ENCODE measurements at regions not wholly inside any gene's neighbourhood (a gene's known extent, or its start where the extent isn't known, plus 50 kb on each side); places are given as distances from the start of the nearest gene placed in this dataset.
A peak's percentile ranks its signal among the peaks of the same experiment; 100 is the strongest.
"Not testable (repeated sequence)": the region's sequence is repeated elsewhere in the genome, so short reads cannot be mapped to it uniquely, and the experiment has no call there.

GRCh38 chr1:199918196-199918769, 109.2 kb upstream of the NR5A2 start:
- no peaks in the 10 kb centered on the region for H3K4me1 ChIP-seq (ENCODE audit: control insufficient read depth in 3 of 3, insufficient read depth in 2 of 3, low read depth in 1 of 3, low read length in 2 of 3)
- no peaks in the 10 kb centered on the region for H3K27me3 ChIP-seq (ENCODE audit: control insufficient read depth in 3 of 3, insufficient read depth in 3 of 3, low read length in 3 of 3)
- DNase-seq (no peak), FAIRE-seq (no peak)
- no peaks in the 10 kb centered on the region for H3K36me3 ChIP-seq (ENCODE audit: control insufficient read depth in 3 of 3, insufficient read depth in 2 of 3, low read depth in 1 of 3, low read length in 3 of 3)
- 17 to 32% (median 29%) methylated on average over 2 of the region's 2 CpGs for WGBS, 3 donors
- H3K4me3 ChIP-seq (ENCODE audit: low read depth in 1 of 3, low read length in 3 of 3), result no peak overlapping the region
- H3K27ac ChIP-seq (ENCODE audit: low read depth in 1 of 3, low read length in 2 of 3), result no peak overlapping the region
- no peaks in the 10 kb centered on the region for H3K9me3 ChIP-seq (ENCODE audit: control insufficient read depth in 2 of 2, insufficient read depth in 1 of 2, low read depth in 1 of 2, low read length in 1 of 2)

DNA sequence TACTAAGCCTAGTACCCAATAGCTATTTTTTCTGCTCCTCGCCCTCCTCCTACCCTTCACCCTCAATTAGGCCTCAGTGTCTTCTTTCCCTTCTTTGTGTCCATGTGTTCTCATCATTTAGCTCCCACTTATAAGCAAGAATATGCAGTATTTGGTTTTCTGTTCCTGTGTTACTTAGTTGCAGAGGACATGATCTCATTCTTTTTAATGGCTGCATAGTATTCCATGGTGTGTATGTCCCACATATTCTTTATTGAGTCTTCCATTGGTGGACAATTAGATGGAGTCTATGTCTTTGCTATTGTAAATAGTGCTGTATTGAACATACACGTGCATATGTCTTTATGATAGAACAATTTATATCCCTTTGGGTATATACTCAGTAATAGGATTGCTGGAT, 106.9 kb upstream of the NR5A2 start:
- Histone ChIP-seq H3K9me3 (ENCODE audit: control insufficient read depth in 2 of 2, insufficient read depth in 1 of 2, low read depth in 1 of 2, low read length in 1 of 2) (no peaks in the 10 kb centered on the region), H3K27ac (ENCODE audit: low read depth in 1 of 3, low read length in 2 of 3) (no peak overlapping the region), H3K4me1 (ENCODE audit: control insufficient read depth in 3 of 3, insufficient read depth in 2 of 3, low read depth in 1 of 3, low read length in 2 of 3) (no peaks in the 10 kb centered on the region), H3K4me3 (ENCODE audit: low read depth in 1 of 3, low read length in 3 of 3) (no peak overlapping the region), H3K36me3 (ENCODE audit: control insufficient read depth in 3 of 3, insufficient read depth in 2 of 3, low read depth in 1 of 3, low read length in 3 of 3) (no peaks in the 10 kb centered on the region), H3K27me3 (ENCODE audit: control insufficient read depth in 3 of 3, insufficient read depth in 3 of 3, low read length in 3 of 3) (no peaks in the 10 kb centered on the region)
- DNase-seq (no peak), FAIRE-seq (no peak)
- WGBS, 3 donors, result 90 to 94% (median 91%) methylated on average over 2 of the region's 2 CpGs

- Histone ChIP-seq H3K36me3 (ENCODE audit: control insufficient read depth in 3 of 3, insufficient read depth in 2 of 3, low read depth in 1 of 3, low read length in 3 of 3) (no peaks in the 10 kb centered on the region), H3K27me3 (ENCODE audit: control insufficient read depth in 3 of 3, insufficient read depth in 3 of 3, low read length in 3 of 3) (no peaks in the 10 kb centered on the region), H3K27ac (ENCODE audit: low read depth in 1 of 3, low read length in 2 of 3) (no peak overlapping the region), H3K9me3 (ENCODE audit: control insufficient read depth in 2 of 2, insufficient read depth in 1 of 2, low read depth in 1 of 2, low read length in 1 of 2) (no peaks in the 10 kb centered on the region), H3K4me1 (ENCODE audit: control insufficient read depth in 3 of 3, insufficient read depth in 2 of 3, low read depth in 1 of 3, low read length in 2 of 3) (no peaks in the 10 kb centered on the region), H3K4me3 (ENCODE audit: low read depth in 1 of 3, low read length in 3 of 3) (no peak overlapping the region)
- DNase-seq (peak in 1 of 2 donors; percentile 7), FAIRE-seq (no peak)
- 46 to 63% (median 60%) methylated on average over 3 of the region's 3 CpGs for WGBS, 3 donors
Measured at GRCh38 chr1:199929556-199929955, 98.0 kb upstream of the NR5A2 start.

DNA sequence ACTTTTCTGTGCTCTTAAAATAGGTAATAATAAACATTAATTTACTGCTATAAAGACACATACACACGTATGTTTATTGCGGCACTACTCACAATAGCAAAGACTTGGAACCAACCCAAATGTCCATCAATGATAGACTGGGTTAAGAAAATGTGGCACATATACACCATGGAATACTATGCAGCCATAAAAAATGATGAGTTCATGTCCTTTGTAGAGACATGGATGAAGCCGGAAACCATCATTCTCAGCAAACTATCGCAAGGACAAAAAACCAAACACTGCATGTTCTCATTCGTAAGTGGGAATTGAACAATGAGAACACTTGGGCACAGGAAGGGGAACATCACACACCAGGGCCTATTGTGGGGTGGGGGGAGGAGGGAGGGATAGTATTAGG, 97.4 kb upstream of the NR5A2 start:
- DNase-seq; FAIRE-seq; H3K4me3 ChIP-seq (ENCODE audit: low read depth in 1 of 3, low read length in 3 of 3); H3K27me3 ChIP-seq (ENCODE audit: control insufficient read depth in 3 of 3, insufficient read depth in 3 of 3, low read length in 3 of 3); H3K4me1 ChIP-seq (ENCODE audit: control insufficient read depth in 3 of 3, insufficient read depth in 2 of 3, low read depth in 1 of 3, low read length in 2 of 3); H3K9me3 ChIP-seq (ENCODE audit: control insufficient read depth in 2 of 2, insufficient read depth in 1 of 2, low read depth in 1 of 2, low read length in 1 of 2); H3K36me3 ChIP-seq (ENCODE audit: control insufficient read depth in 3 of 3, insufficient read depth in 2 of 3, low read depth in 1 of 3, low read length in 3 of 3); H3K27ac ChIP-seq (ENCODE audit: low read depth in 1 of 3, low read length in 2 of 3): not testable (repeated sequence)
- 95 to 96% (median 96%) methylated on average over 5 of the region's 5 CpGs for WGBS, 3 donors

DNA sequence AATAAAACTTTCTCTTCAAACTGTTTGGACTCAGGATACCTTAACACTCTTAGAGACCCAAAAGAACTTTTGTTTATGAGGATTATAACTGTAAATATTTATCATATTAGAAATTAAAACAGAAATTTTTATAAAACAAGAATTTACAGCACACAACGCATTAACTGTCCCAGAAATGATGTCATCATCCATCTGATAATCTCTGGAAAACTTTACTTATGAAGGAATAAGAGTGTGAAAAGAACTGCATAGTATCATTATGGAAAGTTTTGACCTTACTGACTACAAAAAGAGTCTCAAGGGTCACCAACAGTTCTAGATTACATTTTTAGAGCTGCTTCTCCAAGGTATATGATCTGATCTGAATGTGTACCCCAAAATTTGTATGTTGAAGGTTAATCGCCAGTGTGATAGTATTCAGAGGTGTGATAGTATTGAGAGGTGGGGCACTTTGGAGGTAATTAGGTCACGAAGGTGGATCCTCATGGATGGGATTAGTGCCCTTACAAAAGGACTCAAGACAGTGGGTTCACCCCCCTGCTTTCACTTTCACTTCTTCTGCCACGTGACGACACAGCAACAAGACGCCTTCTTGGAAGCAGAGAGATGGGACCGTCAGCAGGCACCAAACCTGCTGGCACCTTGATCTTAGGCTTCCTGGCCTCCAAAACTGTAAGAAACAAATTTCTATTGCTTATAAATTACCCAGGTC, 95.7 kb upstream of the NR5A2 start:
- WGBS, 3 donors, result 49 to 71% (median 64%) methylated on average over 7 of the region's 7 CpGs
- DNase-seq (peak; percentile 10 to 76), FAIRE-seq (no peak)

DNA sequence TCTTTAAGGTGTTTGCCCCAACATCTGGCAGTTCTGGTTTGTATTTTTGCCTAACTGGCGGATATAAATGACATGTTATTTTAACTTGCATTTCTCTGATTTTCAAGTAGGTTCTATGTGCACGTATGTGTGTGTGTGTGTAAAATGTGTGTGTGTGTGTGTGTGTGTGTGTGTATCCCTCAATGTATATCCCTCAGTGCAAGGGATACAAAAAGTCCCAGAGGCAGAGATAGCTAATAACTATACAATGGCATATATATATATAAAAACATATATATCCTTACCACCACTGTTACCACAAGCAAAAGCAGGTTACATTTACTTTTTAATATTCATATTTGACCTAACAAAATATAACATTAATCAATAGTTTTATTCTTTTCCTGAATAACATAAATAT, 95.0 kb upstream of the NR5A2 start:
- FAIRE-seq, result no peak
- Histone ChIP-seq H3K36me3 (ENCODE audit: control insufficient read depth in 3 of 3, insufficient read depth in 2 of 3, low read depth in 1 of 3, low read length in 3 of 3) (no peaks in the 10 kb centered on the region), H3K4me3 (ENCODE audit: low read depth in 1 of 3, low read length in 3 of 3) (peak overlapping the region in 1 of 3 donors; percentile 30)

More for the DNA sequence above, 95.7 kb upstream of the NR5A2 start:
- no peak overlapping the region for H3K27ac ChIP-seq (ENCODE audit: low read depth in 1 of 3, low read length in 2 of 3)
- no peaks in the 10 kb centered on the region for H3K9me3 ChIP-seq (ENCODE audit: control insufficient read depth in 2 of 2, insufficient read depth in 1 of 2, low read depth in 1 of 2, low read length in 1 of 2)
- no peaks in the 10 kb centered on the region for H3K27me3 ChIP-seq (ENCODE audit: control insufficient read depth in 3 of 3, insufficient read depth in 3 of 3, low read length in 3 of 3)
- H3K36me3 ChIP-seq (ENCODE audit: control insufficient read depth in 3 of 3, insufficient read depth in 2 of 3, low read depth in 1 of 3, low read length in 3 of 3), result no peaks in the 10 kb centered on the region
- H3K4me1 ChIP-seq (ENCODE audit: control insufficient read depth in 3 of 3, insufficient read depth in 2 of 3, low read depth in 1 of 3, low read length in 2 of 3), result no peaks in the 10 kb centered on the region
- peak overlapping the region in 1 of 3 donors; percentile 30 for H3K4me3 ChIP-seq (ENCODE audit: low read depth in 1 of 3, low read length in 3 of 3)

DNA sequence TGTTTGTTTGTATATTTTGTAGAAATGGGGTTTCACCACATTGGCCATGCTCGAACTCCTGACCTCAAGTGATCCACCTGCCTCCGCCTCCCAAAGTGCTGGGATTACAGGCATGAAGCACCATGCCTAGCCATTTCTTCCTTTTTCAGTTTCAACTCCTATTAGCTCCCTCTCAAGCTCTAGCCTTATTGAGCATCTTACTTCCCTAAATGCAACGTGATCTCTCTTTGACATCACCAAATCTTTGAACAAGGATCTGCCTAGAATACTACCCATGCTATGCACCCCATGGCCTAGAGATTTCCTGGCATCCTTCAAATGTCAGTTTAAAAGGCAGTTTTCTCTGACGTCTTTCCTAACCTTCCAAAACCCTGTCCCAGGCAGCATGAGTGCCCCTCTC, 91.1 kb upstream of the NR5A2 start:
- Histone ChIP-seq H3K27ac (ENCODE audit: low read depth in 1 of 3, low read length in 2 of 3) (no peak overlapping the region), H3K27me3 (ENCODE audit: control insufficient read depth in 3 of 3, insufficient read depth in 3 of 3, low read length in 3 of 3) (no peaks in the 10 kb centered on the region), H3K36me3 (ENCODE audit: control insufficient read depth in 3 of 3, insufficient read depth in 2 of 3, low read depth in 1 of 3, low read length in 3 of 3) (no peaks in the 10 kb centered on the region), H3K4me3 (ENCODE audit: low read depth in 1 of 3, low read length in 3 of 3) (no peak overlapping the region), H3K9me3 (ENCODE audit: control insufficient read depth in 2 of 2, insufficient read depth in 1 of 2, low read depth in 1 of 2, low read length in 1 of 2) (no peaks in the 10 kb centered on the region), H3K4me1 (ENCODE audit: control insufficient read depth in 3 of 3, insufficient read depth in 2 of 3, low read depth in 1 of 3, low read length in 2 of 3) (no peaks in the 10 kb centered on the region)
- 76 to 91% (median 82%) methylated on average over 4 of the region's 4 CpGs for WGBS, 3 donors
- DNase-seq (no peak), FAIRE-seq (no peak)

More for the DNA sequence above, 95.0 kb upstream of the NR5A2 start:
- Histone ChIP-seq H3K27me3 (ENCODE audit: control insufficient read depth in 3 of 3, insufficient read depth in 3 of 3, low read length in 3 of 3) (no peaks in the 10 kb centered on the region), H3K9me3 (ENCODE audit: control insufficient read depth in 2 of 2, insufficient read depth in 1 of 2, low read depth in 1 of 2, low read length in 1 of 2) (no peaks in the 10 kb centered on the region), H3K4me1 (ENCODE audit: control insufficient read depth in 3 of 3, insufficient read depth in 2 of 3, low read depth in 1 of 3, low read length in 2 of 3) (no peaks in the 10 kb centered on the region), H3K27ac (ENCODE audit: low read depth in 1 of 3, low read length in 2 of 3) (no peak overlapping the region)
- 77 to 86% (median 84%) methylated on average over 2 of the region's 2 CpGs for WGBS, 3 donors
- no peak for DNase-seq

DNA sequence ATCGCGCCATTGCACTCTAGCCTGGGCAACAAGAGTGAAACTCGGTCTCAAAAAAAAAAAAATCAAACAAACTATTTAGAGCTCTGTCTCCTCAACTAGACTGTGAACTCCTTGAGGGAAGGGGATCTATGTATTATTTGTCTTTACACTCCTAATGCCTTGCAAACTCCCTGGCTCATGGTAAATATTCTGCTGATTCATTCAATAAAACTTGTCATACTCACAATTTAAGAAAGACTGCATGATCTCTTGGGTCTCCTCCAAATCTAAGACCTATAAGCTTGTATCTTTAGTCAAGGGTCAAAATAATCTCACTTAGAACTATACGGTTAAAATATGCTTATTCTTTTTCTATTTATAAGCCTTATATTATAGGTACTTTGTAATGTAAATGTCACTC, 90.3 kb upstream of the NR5A2 start:
- no peaks in the 10 kb centered on the region for H3K27me3 ChIP-seq (ENCODE audit: control insufficient read depth in 3 of 3, insufficient read depth in 3 of 3, low read length in 3 of 3)
- H3K4me3 ChIP-seq (ENCODE audit: low read depth in 1 of 3, low read length in 3 of 3), result no peak overlapping the region
- 91 to 96% (median 93%) methylated on average over 4 of the region's 4 CpGs for WGBS, 3 donors
- no peak overlapping the region for H3K27ac ChIP-seq (ENCODE audit: low read depth in 1 of 3, low read length in 2 of 3)
- no peaks in the 10 kb centered on the region for H3K36me3 ChIP-seq (ENCODE audit: control insufficient read depth in 3 of 3, insufficient read depth in 2 of 3, low read depth in 1 of 3, low read length in 3 of 3)
- no peaks in the 10 kb centered on the region for H3K9me3 ChIP-seq (ENCODE audit: control insufficient read depth in 2 of 2, insufficient read depth in 1 of 2, low read depth in 1 of 2, low read length in 1 of 2)
- no peaks in the 10 kb centered on the region for H3K4me1 ChIP-seq (ENCODE audit: control insufficient read depth in 3 of 3, insufficient read depth in 2 of 3, low read depth in 1 of 3, low read length in 2 of 3)
- FAIRE-seq (no peak), DNase-seq (no peak)

DNA sequence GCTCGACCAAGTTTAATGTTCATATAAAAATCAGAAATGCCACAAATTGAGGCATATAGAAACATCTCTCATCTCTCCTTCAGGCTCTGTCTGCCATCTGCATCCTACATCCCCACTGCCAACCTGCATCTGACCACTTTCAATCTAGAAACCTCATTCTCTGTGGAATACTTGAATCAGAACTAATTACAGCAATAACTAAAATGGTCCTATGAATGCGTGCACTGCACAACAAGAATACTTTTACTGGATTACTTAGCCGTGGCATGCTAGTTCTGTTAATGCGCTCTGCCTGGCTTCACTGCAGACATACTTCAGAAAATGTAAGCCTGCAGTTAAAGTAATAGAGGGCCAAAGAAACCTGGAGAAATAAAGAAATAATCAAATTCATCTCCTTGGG, 89.8 kb upstream of the NR5A2 start:
- Histone ChIP-seq H3K27ac (ENCODE audit: low read depth in 1 of 3, low read length in 2 of 3) (no peak overlapping the region), H3K9me3 (ENCODE audit: control insufficient read depth in 2 of 2, insufficient read depth in 1 of 2, low read depth in 1 of 2, low read length in 1 of 2) (no peaks in the 10 kb centered on the region), H3K4me1 (ENCODE audit: control insufficient read depth in 3 of 3, insufficient read depth in 2 of 3, low read depth in 1 of 3, low read length in 2 of 3) (no peaks in the 10 kb centered on the region), H3K27me3 (ENCODE audit: control insufficient read depth in 3 of 3, insufficient read depth in 3 of 3, low read length in 3 of 3) (no peaks in the 10 kb centered on the region), H3K4me3 (ENCODE audit: low read depth in 1 of 3, low read length in 3 of 3) (no peak overlapping the region), H3K36me3 (ENCODE audit: control insufficient read depth in 3 of 3, insufficient read depth in 2 of 3, low read depth in 1 of 3, low read length in 3 of 3) (no peaks in the 10 kb centered on the region)
- WGBS, 3 donors, result 87% methylated on average over 4 of the region's 4 CpGs
- FAIRE-seq, result no peak
- DNase-seq, result no peak
